BLaER1 (cell line): ENCODE measurements at regions not wholly inside any gene's neighbourhood (a gene's known extent, or its start where the extent isn't known, plus 50 kb on each side); places are given as distances from the start of the nearest gene placed in this dataset.

Experiments used
- H3K27ac ChIP-seq: shearing (Covaris generic); formaldehyde crosslinking; 2 replicates; pipeline ENCODE4 v1.8.1; 2022
- H3K27me3 ChIP-seq: shearing (Covaris generic); formaldehyde crosslinking; 2 replicates; pipeline ENCODE4 v1.8.1; 2022
- H3K36me3 ChIP-seq: shearing (Covaris generic); formaldehyde crosslinking; 2 replicates; pipeline ENCODE4 v1.8.1; 2022
- H3K4me1 ChIP-seq: shearing (Covaris generic); formaldehyde crosslinking; 2 replicates; pipeline ENCODE4 v1.8.1; 2022
- H3K4me2 ChIP-seq: shearing (Covaris generic); formaldehyde crosslinking; 2 replicates; pipeline ENCODE4 v1.8.1; 2022
- H3K4me3 ChIP-seq: shearing (Covaris generic); formaldehyde crosslinking; 2 replicates; pipeline ENCODE4 v1.8.1; 2022
- H3K9ac ChIP-seq: shearing (Covaris generic); formaldehyde crosslinking; 2 replicates; pipeline ENCODE4 v1.8.1; 2022
- H3K9me3 ChIP-seq: shearing (Covaris generic); formaldehyde crosslinking; 2 replicates; pipeline ENCODE4 v1.8.1; 2022
- H4K20me1 ChIP-seq: shearing (Covaris generic); formaldehyde crosslinking; 2 replicates; pipeline ENCODE4 v1.8.1; 2022
- Cebpa-rat ChIP-seq: shearing (Covaris generic); IDR thresholded peaks from 2 replicates; pipeline ENCODE4 v1.8.1; 2022

DNA sequence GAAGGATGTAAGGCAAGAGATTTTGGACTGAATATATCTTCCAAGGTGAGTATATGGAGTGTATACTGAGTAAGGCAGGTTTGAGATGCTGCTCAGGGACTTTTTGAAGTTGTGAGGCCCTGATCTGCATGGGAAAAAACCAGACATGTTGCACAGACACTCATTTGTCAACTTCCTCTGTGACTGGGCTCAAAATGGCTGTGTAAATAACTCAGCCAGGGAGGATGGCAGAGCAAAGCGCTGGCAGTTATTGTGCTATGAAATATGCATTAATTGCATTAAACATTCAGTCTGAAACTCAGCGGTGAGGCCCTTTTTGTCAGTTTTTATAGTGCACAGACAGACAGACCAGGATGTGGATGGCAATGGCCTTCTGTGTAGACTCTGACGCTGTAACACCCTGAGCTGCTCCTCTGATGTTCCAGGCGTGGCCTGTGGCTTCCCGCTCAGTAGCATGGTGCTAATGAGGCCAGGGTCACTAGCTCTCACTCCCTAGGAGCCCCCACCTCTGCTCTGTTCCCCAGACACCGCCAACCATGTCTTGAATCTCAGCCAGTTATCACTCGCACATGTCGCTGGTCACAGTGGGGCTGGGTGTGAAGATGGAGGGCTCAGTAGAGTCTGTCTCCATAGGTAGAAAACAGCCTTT, 307.0 kb upstream of the PROX1 start:
- H3K36me3 ChIP-seq = no peaks in the 10 kb centered on the region
- H3K27ac ChIP-seq = no peak overlapping the region

DNA sequence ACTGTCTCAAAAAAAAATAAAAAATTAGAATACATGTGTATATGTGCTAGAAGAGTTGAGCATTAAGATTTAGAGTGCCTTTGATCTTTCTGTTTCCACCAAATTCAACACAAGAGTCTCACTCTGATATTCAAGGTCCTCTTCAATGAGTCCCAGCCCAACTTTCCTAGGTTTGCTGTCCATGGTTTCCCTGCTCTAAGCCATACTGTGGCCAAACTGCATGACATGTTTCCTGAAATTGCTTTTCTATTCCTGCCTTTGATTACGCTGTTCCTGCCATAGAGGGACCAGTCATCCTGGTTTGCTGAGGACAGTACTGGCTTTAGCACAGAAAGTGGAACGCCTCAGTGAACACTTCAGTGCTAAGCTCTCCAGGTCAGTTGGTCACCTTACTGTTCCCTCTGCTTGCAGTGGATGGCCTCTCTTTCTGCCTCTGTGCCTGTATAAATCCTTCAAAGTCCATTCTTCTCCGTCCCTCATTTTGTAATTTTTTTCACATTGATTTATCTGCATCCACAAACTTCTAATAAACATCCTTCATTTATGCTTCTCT, 305.9 kb upstream of the PROX1 start:
- Histone ChIP-seq H3K36me3 (no peaks in the 10 kb centered on the region), H3K9ac (no peak overlapping the region), H3K9me3 (no peaks in the 10 kb centered on the region), H4K20me1 (no peaks in the 10 kb centered on the region), H3K4me3 (no peak overlapping the region), H3K4me1 (peaks cover 21% of the 10 kb centered on the region), H3K4me2 (no peak overlapping the region), H3K27ac (no peak overlapping the region), H3K27me3 (no peaks in the 10 kb centered on the region)
- no peak for TF ChIP-seq Cebpa-rat

More for the DNA sequence above, 307.0 kb upstream of the PROX1 start:
- no peaks in the 10 kb centered on the region for H3K9me3 ChIP-seq
- no peak overlapping the region for H3K4me3 ChIP-seq
- no peaks in the 10 kb centered on the region for H3K27me3 ChIP-seq
- H3K9ac ChIP-seq = no peak overlapping the region
- TF ChIP-seq Cebpa-rat = no peak
- H3K4me1 ChIP-seq = peaks cover 16% of the 10 kb centered on the region
- no peak overlapping the region for H3K4me2 ChIP-seq
- no peaks in the 10 kb centered on the region for H4K20me1 ChIP-seq

DNA sequence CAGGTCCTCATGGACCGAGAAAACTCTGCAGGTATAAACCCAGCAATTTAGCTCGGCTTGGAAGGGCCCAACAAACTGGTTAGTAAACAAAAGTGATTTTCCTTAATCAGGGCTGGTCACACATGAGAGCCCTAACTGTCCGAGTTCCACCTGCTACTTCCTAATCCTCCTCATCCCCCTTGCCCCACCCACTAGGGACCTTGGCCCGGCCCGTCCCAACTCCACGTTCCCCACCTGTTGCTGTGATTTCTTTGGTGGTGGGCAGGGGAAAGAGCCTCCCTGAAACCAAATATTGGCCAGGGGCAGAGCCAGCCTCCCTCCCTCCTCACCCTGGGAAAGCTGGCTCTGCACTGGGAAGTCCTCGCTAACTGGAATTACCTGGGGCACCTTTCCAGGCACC, 304.2 kb upstream of the PROX1 start:
- Histone ChIP-seq H3K4me3 (no peak overlapping the region), H4K20me1 (no peaks in the 10 kb centered on the region), H3K27ac (no peak overlapping the region), H3K9me3 (no peaks in the 10 kb centered on the region), H3K27me3 (no peaks in the 10 kb centered on the region), H3K9ac (no peak overlapping the region), H3K36me3 (no peaks in the 10 kb centered on the region), H3K4me2 (peak overlapping the region; percentile 33; the same call in 1 of the 2 replicates), H3K4me1 (peaks cover 15% of the 10 kb centered on the region)
- TF ChIP-seq Cebpa-rat = no peak

DNA sequence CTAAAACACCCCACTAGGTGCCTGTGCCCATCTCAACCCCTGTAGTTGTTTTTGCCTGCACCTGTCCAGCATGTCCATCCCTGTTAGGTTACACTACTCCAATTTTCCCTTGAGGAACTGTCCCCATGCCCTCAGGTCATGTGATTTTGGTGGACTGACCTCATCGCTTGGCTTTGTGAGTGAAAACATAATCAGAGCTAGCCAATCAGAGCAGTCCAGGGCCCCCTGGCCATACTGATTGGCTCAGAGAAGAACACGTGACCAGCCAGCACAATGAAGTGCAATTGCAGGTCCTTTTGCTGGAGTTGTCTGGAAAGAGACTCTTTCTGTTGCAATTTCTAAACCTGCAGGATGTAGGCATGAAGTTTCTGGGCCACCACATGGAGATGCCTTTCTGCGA, 303.3 kb upstream of the PROX1 start:
- Histone ChIP-seq H3K9ac (no peak overlapping the region), H4K20me1 (no peaks in the 10 kb centered on the region), H3K4me2 (no peak overlapping the region), H3K27ac (no peak overlapping the region), H3K9me3 (no peaks in the 10 kb centered on the region), H3K4me1 (peaks cover 13% of the 10 kb centered on the region; the same call in 1 of the 2 replicates), H3K4me3 (no peak overlapping the region), H3K27me3 (no peaks in the 10 kb centered on the region), H3K36me3 (no peaks in the 10 kb centered on the region)
- TF ChIP-seq Cebpa-rat = no peak

DNA sequence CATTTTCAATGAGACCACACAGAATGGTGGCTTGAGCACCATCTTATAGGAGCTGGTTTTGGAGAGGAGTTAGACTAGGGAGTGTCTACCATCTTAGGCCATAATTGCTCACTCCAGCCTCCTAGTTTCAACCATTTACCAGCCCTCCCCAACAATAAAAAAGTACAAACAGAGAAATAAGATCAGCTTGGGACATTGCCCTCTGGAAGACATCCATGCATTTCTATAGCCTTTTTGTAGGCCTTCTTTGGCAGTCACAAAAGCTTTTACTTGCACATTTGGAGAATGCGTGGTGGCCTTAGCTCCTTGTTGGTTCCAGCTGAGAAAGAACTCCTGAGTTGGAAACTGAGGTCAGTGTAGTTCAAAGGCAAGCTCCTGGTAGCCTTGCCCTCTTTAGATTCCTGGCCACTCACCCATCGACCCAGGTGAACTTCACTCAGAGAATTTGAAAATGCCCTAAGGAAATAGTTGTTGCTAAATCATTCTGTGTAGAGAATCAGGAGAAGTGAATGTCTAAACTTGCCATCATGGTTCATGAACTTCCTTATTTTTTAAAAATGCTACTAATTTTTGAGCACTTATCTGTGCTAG, 301.7 kb upstream of the PROX1 start:
- TF ChIP-seq Cebpa-rat = no peak
- H4K20me1 ChIP-seq = no peaks in the 10 kb centered on the region
- H3K9me3 ChIP-seq = no peaks in the 10 kb centered on the region
- peak overlapping the region; percentile 4; the same call in 1 of the 2 replicates for H3K4me2 ChIP-seq
- H3K9ac ChIP-seq = no peak overlapping the region
- no peak overlapping the region for H3K27ac ChIP-seq
- H3K36me3 ChIP-seq = no peaks in the 10 kb centered on the region
- H3K4me1 ChIP-seq = peaks cover 20% of the 10 kb centered on the region; the same call in 1 of the 2 replicates
- no peaks in the 10 kb centered on the region for H3K27me3 ChIP-seq
- no peak overlapping the region for H3K4me3 ChIP-seq

DNA sequence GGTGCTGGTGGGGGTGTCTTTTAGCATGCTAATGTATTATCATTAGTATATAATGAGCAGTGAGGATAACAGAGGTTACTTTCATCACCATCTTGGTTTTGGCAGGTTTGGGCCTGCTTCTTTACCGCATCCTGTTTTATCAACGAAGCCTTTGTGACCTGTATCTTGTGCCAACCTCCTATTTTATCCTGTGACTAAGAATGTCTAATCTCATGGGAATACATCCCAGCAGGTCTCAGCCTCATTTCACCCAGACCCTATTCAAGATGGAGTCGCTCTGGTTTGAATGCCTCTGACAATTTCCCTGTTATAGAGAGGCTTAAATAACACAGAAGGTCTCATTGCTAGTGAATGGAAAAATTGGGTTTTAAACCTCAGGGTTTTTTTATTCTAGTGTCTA, 300.8 kb upstream of the PROX1 start:
- Histone ChIP-seq H3K4me2 (peak overlapping the region; percentile 4; the same call in 1 of the 2 replicates), H3K4me1 (peaks cover 20% of the 10 kb centered on the region; the same call in 1 of the 2 replicates), H3K36me3 (no peaks in the 10 kb centered on the region), H3K4me3 (no peak overlapping the region), H3K27me3 (no peaks in the 10 kb centered on the region), H4K20me1 (no peaks in the 10 kb centered on the region), H3K27ac (no peak overlapping the region), H3K9me3 (no peaks in the 10 kb centered on the region), H3K9ac (no peak overlapping the region)
- no peak for TF ChIP-seq Cebpa-rat

DNA sequence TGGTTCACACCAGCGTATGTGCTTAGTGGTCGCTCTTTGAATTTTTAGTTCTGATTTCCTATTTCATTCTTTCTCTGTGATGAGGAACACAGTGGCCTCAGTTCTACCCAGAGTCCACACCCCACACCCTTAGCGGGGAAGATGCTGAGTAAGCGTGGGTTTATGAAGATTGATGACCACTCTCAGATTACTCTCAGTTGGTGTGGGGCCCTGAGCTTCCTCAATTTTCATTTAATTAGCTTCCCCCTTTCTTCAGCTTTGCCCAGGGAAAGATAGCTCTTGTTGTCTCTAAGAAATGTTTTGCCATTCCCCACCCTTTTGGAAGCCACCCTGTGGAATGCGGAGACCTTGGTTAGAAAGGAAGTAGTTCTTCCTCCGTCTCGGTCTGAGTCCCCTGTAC, 299.9 kb upstream of the PROX1 start:
- Histone ChIP-seq H3K4me2 (no peak overlapping the region), H4K20me1 (no peaks in the 10 kb centered on the region), H3K27ac (no peak overlapping the region), H3K27me3 (no peaks in the 10 kb centered on the region), H3K4me3 (no peak overlapping the region), H3K4me1 (peaks cover 20% of the 10 kb centered on the region; the same call in 1 of the 2 replicates), H3K9me3 (no peaks in the 10 kb centered on the region), H3K9ac (no peak overlapping the region), H3K36me3 (no peaks in the 10 kb centered on the region)
- TF ChIP-seq Cebpa-rat = no peak

DNA sequence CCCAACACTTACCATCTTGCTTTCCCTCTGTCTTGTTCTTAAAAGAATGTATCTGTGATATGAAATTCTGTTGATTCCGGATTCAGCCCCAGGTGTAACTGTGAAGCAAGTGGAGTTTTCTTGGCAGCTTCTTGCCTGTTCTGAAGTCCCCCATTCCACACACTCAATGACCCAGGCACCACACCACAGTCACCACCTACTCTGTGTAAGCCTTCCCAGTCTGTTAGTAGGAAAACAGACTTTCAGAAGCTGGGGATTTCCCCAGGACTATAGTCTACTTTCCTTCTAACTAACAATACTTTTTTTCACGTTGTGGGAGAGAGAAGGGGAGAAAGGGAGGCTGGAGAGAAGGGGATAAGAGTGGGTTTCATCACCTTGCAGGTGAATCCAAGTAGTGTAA, 299.1 kb upstream of the PROX1 start:
- Histone ChIP-seq H3K4me2 (no peak overlapping the region), H3K27ac (no peak overlapping the region), H3K4me3 (no peak overlapping the region), H3K9me3 (no peaks in the 10 kb centered on the region), H3K4me1 (peaks cover 14% of the 10 kb centered on the region; the same call in 1 of the 2 replicates), H3K9ac (no peak overlapping the region), H3K36me3 (no peaks in the 10 kb centered on the region), H4K20me1 (no peaks in the 10 kb centered on the region), H3K27me3 (no peaks in the 10 kb centered on the region)
- no peak for TF ChIP-seq Cebpa-rat

DNA sequence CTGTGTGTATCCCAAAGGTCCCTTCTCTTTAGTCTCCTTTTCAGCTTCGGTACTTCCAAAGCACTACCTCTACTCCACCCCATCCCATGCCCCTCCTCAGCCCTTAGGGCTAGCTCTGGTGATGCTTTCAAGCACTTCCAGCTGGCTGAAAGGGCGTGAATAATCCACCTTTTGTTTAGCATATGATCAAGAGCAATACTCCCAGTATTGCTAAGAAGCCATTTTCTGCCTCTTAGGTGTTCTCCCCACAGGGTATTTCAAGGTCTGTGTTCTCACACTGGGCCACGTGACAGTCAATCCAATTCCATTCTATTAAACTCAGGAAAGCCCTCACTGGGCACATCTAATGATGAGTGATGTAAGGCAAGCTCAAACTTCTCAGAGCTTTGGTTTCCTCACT, 298.5 kb upstream of the PROX1 start:
- no peak overlapping the region for H3K4me2 ChIP-seq
- no peak overlapping the region for H3K9ac ChIP-seq
- no peak overlapping the region for H3K4me3 ChIP-seq
- no peaks in the 10 kb centered on the region for H3K9me3 ChIP-seq
- TF ChIP-seq Cebpa-rat = no peak
- no peaks in the 10 kb centered on the region for H3K27me3 ChIP-seq
- H3K27ac ChIP-seq = no peak overlapping the region
- H3K36me3 ChIP-seq = no peaks in the 10 kb centered on the region
- peaks cover 13% of the 10 kb centered on the region; the same call in 1 of the 2 replicates for H3K4me1 ChIP-seq
- H4K20me1 ChIP-seq = no peaks in the 10 kb centered on the region

DNA sequence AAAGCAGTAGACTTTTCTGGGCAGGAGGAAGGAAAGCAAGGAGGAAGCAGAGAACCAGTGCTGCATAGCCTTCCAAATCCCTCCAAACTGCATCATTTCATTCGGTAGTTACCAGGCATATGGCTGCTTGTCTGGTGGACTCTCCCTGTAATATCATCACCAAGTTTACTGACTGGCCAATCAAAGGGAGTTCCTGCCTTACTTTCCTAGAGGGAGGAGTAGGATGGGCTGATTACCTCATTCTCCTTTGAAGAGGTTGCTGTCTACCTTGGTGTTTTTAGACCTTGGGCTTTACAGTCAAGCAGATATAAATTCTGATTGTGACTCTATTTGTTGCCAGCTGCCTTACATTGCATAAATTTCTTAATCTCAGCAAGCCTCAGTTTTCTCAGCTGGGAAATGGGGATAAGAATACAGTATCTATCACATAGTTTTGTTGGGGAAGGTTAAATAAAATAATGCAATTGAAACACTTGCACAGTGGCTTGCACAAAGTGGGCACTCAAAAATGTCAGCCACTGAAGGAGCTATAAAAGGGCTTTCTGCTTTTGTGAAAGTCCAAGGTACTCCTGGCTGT, 297.3 kb upstream of the PROX1 start:
- H3K27me3 ChIP-seq = no peaks in the 10 kb centered on the region
- no peaks in the 10 kb centered on the region for H4K20me1 ChIP-seq
- no peak overlapping the region for H3K27ac ChIP-seq
- H3K4me1 ChIP-seq = peaks cover 13% of the 10 kb centered on the region; the same call in 1 of the 2 replicates
- no peak overlapping the region for H3K9ac ChIP-seq
- H3K36me3 ChIP-seq = no peaks in the 10 kb centered on the region
- H3K4me3 ChIP-seq = no peak overlapping the region
- H3K4me2 ChIP-seq = no peak overlapping the region
- no peak for TF ChIP-seq Cebpa-rat
- no peaks in the 10 kb centered on the region for H3K9me3 ChIP-seq
